Breast epithelium (tissue), 3 donors: ENCODE measurements at regions not wholly inside any gene's neighbourhood (a gene's known extent, or its start where the extent isn't known, plus 50 kb on each side); places are given as distances from the start of the nearest gene placed in this dataset.
"Not testable (repeated sequence)": the region's sequence is repeated elsewhere in the genome, so short reads cannot be mapped to it uniquely, and the experiment has no call there.

Experiments used
- CTCF ChIP-seq, 3 donors: fragments of 450-650 bp; IDR thresholded peaks; one replicate each; pipeline ENCODE4 v1.5.1; 2016 to 2017; ENCODE audit warnings: antibody characterized with exemption in 3 of 3, mild to moderate bottlenecking in 3 of 3, moderate library complexity in 3 of 3
- POLR2A ChIP-seq: fragments of 450-650 bp; IDR thresholded peaks from one replicate; pipeline ENCODE4 v1.6.1; 2016; ENCODE audit warnings: antibody characterized with exemption, mild to moderate bottlenecking, moderate library complexity
- POLR2AphosphoS5 ChIP-seq, 3 donors: sonication (generic); formaldehyde crosslinking; IDR thresholded peaks; one replicate each; pipeline ENCODE4 v1.6.1; 2017; ENCODE audit warnings: antibody characterized with exemption in 3 of 3

GRCh38 chr6:163858870-163859269 is 444.4 kb downstream of the QKI start:
- TF ChIP-seq POLR2A; POLR2AphosphoS5 (IDR thresholded peaks at IDR 0.05); CTCF (IDR thresholded peaks at IDR 0.05): not testable (repeated sequence)
